ENCODE measurements at regions not wholly inside any gene's neighbourhood (a gene's known extent, or its start where the extent isn't known, plus 50 kb on each side); places are given as distances from the start of the nearest gene placed in this dataset.

GRCh38 chr18:68519336-68519735 is 195.6 kb downstream of the TMX3 start:
- Histone ChIP-seq H3K27ac (ENCODE audit: insufficient read depth, low read length) (no peak overlapping the region), H3K4me1 (ENCODE audit: control insufficient read depth, extremely low read depth, insufficient read depth, low read length) (no peaks in the 10 kb centered on the region), H3K4me3 (replicated peaks in 1 of 4; ENCODE audit: control extremely low read depth in 1 of 4, insufficient read depth in 1 of 4, low read depth in 3 of 4, low read length in 4 of 4) (no peak overlapping the region), H3K9me3 (ENCODE audit: control insufficient read depth, insufficient read depth, low read depth, low read length) (no peaks in the 10 kb centered on the region), H2AFZ (ENCODE audit: low read length) (no peak overlapping the region), H3K27me3 (ENCODE audit: control insufficient read depth, insufficient read depth, low read length) (no peaks in the 10 kb centered on the region), H3K36me3 (ENCODE audit: control insufficient read depth, insufficient read depth, low read length) (no peaks in the 10 kb centered on the region), H3K9ac (ENCODE audit: insufficient read depth, low read length) (no peak overlapping the region), H3K79me2 (ENCODE audit: control insufficient read depth, insufficient read depth, low read length) (no peaks in the 10 kb centered on the region), H4K20me1 (ENCODE audit: control insufficient read depth, extremely low read depth, insufficient read depth, low read length) (no peaks in the 10 kb centered on the region), H3K4me2 (ENCODE audit: extremely low read depth, insufficient read depth, low read length) (no peak overlapping the region)
- TF ChIP-seq CTCF (conservative IDR thresholded peaks at IDR 0.05 in 1 of 2, IDR thresholded peaks at IDR 0.05 in 1 of 2; ENCODE audit: low read depth in 1 of 2, low read length in 2 of 2) (no peak), EZH2 (IDR thresholded peaks at IDR 0.05; ENCODE audit: low read length, missing control alignments) (no peak)
- peak in 1 of 2 donors; percentile 40 for DNase-seq (ENCODE audit: low read depth in 2 of 2)

- no peak overlapping the region for H3K4me2 ChIP-seq (ENCODE audit: extremely low read depth, insufficient read depth, low read length)
- H3K4me3 ChIP-seq (replicated peaks in 1 of 4; ENCODE audit: control extremely low read depth in 1 of 4, insufficient read depth in 1 of 4, low read depth in 3 of 4, low read length in 4 of 4) = no peak overlapping the region
- H3K9ac ChIP-seq (ENCODE audit: insufficient read depth, low read length) = no peak overlapping the region
- no peaks in the 10 kb centered on the region for H3K4me1 ChIP-seq (ENCODE audit: control insufficient read depth, extremely low read depth, insufficient read depth, low read length)
- no peak for TF ChIP-seq CTCF (conservative IDR thresholded peaks at IDR 0.05 in 1 of 2, IDR thresholded peaks at IDR 0.05 in 1 of 2; ENCODE audit: low read depth in 1 of 2, low read length in 2 of 2)
- no peak for TF ChIP-seq EZH2 (IDR thresholded peaks at IDR 0.05; ENCODE audit: low read length, missing control alignments)
- H3K27me3 ChIP-seq (ENCODE audit: control insufficient read depth, insufficient read depth, low read length) = no peaks in the 10 kb centered on the region
- H3K9me3 ChIP-seq (ENCODE audit: control insufficient read depth, insufficient read depth, low read depth, low read length) = no peaks in the 10 kb centered on the region
- H3K79me2 ChIP-seq (ENCODE audit: control insufficient read depth, insufficient read depth, low read length) = no peaks in the 10 kb centered on the region
- H2AFZ ChIP-seq (ENCODE audit: low read length) = no peak overlapping the region
- no peak for DNase-seq (ENCODE audit: low read depth in 2 of 2)
- no peak overlapping the region for H3K27ac ChIP-seq (ENCODE audit: insufficient read depth, low read length)
- H4K20me1 ChIP-seq (ENCODE audit: control insufficient read depth, extremely low read depth, insufficient read depth, low read length) = no peaks in the 10 kb centered on the region
- no peaks in the 10 kb centered on the region for H3K36me3 ChIP-seq (ENCODE audit: control insufficient read depth, insufficient read depth, low read length)
Measured at GRCh38 chr18:68509902-68510301, 205.0 kb downstream of the TMX3 start.

- H3K9ac ChIP-seq (ENCODE audit: insufficient read depth, low read length) = no peak overlapping the region
- DNase-seq (ENCODE audit: low read depth in 2 of 2) = peak in 1 of 2 donors; percentile 35
- no peak overlapping the region for H3K27ac ChIP-seq (ENCODE audit: insufficient read depth, low read length)
- no peaks in the 10 kb centered on the region for H3K27me3 ChIP-seq (ENCODE audit: control insufficient read depth, insufficient read depth, low read length)
- no peak overlapping the region for H3K4me2 ChIP-seq (ENCODE audit: extremely low read depth, insufficient read depth, low read length)
- H2AFZ ChIP-seq (ENCODE audit: low read length) = peak overlapping the region; percentile 38
- H3K9me3 ChIP-seq (ENCODE audit: control insufficient read depth, insufficient read depth, low read depth, low read length) = no peaks in the 10 kb centered on the region
- no peaks in the 10 kb centered on the region for H3K79me2 ChIP-seq (ENCODE audit: control insufficient read depth, insufficient read depth, low read length)
- no peak for TF ChIP-seq EZH2 (IDR thresholded peaks at IDR 0.05; ENCODE audit: low read length, missing control alignments)
- TF ChIP-seq CTCF (conservative IDR thresholded peaks at IDR 0.05 in 1 of 2, IDR thresholded peaks at IDR 0.05 in 1 of 2; ENCODE audit: low read depth in 1 of 2, low read length in 2 of 2) = no peak
- no peaks in the 10 kb centered on the region for H3K36me3 ChIP-seq (ENCODE audit: control insufficient read depth, insufficient read depth, low read length)
- no peaks in the 10 kb centered on the region for H4K20me1 ChIP-seq (ENCODE audit: control insufficient read depth, extremely low read depth, insufficient read depth, low read length)
- H3K4me3 ChIP-seq (replicated peaks in 1 of 4; ENCODE audit: control extremely low read depth in 1 of 4, insufficient read depth in 1 of 4, low read depth in 3 of 4, low read length in 4 of 4) = no peak overlapping the region
- no peaks in the 10 kb centered on the region for H3K4me1 ChIP-seq (ENCODE audit: control insufficient read depth, extremely low read depth, insufficient read depth, low read length)
Measured at GRCh38 chr18:68507781-68508180, 207.1 kb downstream of the TMX3 start.
